Gastrocnemius medialis (tissue), 4 donors: ENCODE measurements at regions not wholly inside any gene's neighbourhood (a gene's known extent, or its start where the extent isn't known, plus 50 kb on each side); places are given as distances from the start of the nearest gene placed in this dataset.

Source experiments
- CTCF ChIP-seq, 5 experiments: fragments of 450-650 bp in 3 of 5; fragments of 200-600 bp in 2 of 5; sonication (generic) in 2 of 5; IDR thresholded peaks in 4 of 5; conservative IDR thresholded peaks in 1 of 5; 1 replicate in 4 of 5; 2 replicates in 1 of 5; pipeline ENCODE4 v1.5.1; 2016 to 2019; ENCODE audit warnings: antibody characterized with exemption in 5 of 5, mild to moderate bottlenecking in 3 of 5, moderate library complexity in 3 of 5
- POLR2A ChIP-seq, 2 donors: fragments of 450-650 bp; IDR thresholded peaks; one replicate each; pipeline ENCODE4 v1.6.1; 2017; ENCODE audit warnings: antibody characterized with exemption in 2 of 2, mild to moderate bottlenecking in 2 of 2, moderate library complexity in 2 of 2

GRCh38 chr3:67723863-67724262, 69.5 kb upstream of the SUCLG2 start:
- TF ChIP-seq CTCF (IDR thresholded peaks at IDR 0.05 in 4 of 5, conservative IDR thresholded peaks at IDR 0.05 in 1 of 5) = no peak
- TF ChIP-seq POLR2A (IDR thresholded peaks at IDR 0.05) = no peak
